Right cardiac atrium (tissue), 5 donors: ENCODE measurements at regions not wholly inside any gene's neighbourhood (a gene's known extent, or its start where the extent isn't known, plus 50 kb on each side); places are given as distances from the start of the nearest gene placed in this dataset.

Source experiments
- ATAC-seq, 2 donors: fragments of 200-7000 bp; cut with Tn5 transposase; one replicate each; pipeline versions ENCODE4 v1.8.0 to v1.9.1; 2020; ENCODE audit warnings: moderate library complexity in 2 of 2, mild to moderate bottlenecking in 1 of 2
- DNase-seq, 3 donors: peaks; one replicate each; pipeline ENCODE4 v3.0.0-alpha.2; 2020
- H3K27ac ChIP-seq: one replicate; pipeline ENCODE4 v1.5.1; 2013; ENCODE audit warnings: mild to moderate bottlenecking, low read length, control low read depth, moderate library complexity
- H3K27me3 ChIP-seq: one replicate; pipeline ENCODE4 v1.6.1; 2013; ENCODE audit not compliant: control insufficient read depth, insufficient read depth
- H3K4me1 ChIP-seq: one replicate; pipeline ENCODE4 v1.6.1; 2013; ENCODE audit warnings: low read length; ENCODE audit not compliant: control insufficient read depth, insufficient read depth
- H3K4me3 ChIP-seq: one replicate; pipeline ENCODE4 v1.5.1; 2013; ENCODE audit warnings: low read length, control low read depth
- H3K9me3 ChIP-seq: one replicate; pipeline ENCODE4 v1.6.1; 2013; ENCODE audit warnings: low read length; ENCODE audit not compliant: control insufficient read depth
- WGBS: extraction: QIAGEN DNeasy Blood & Tissue Kit; methylation state at CpG from one replicate; pipeline ENCODE4 v1.1.7; 2013; 5-methylcytosine and 5-hydroxymethylcytosine counted together
- intact Hi-C, 4 donors: fragments of 100-400 bp; cut with DNase I; formaldehyde crosslinking; loops; one replicate each; pipeline versions ENCODE4 v1.11.0 to v1.14.0; 2022 to 2023
- donor health status: healthy with polysubstance abuse.
- donor health status: DM: no; HTN: yes; CAD: no.
- donor health status: DM: no; HTN: no; CAD: no.
- donor health status: DM: no; HTN: yes; CAD: no; lungs with severe emphysema.
- donor health status: DM: yes; HTN: yes; CAD: no.

DNA sequence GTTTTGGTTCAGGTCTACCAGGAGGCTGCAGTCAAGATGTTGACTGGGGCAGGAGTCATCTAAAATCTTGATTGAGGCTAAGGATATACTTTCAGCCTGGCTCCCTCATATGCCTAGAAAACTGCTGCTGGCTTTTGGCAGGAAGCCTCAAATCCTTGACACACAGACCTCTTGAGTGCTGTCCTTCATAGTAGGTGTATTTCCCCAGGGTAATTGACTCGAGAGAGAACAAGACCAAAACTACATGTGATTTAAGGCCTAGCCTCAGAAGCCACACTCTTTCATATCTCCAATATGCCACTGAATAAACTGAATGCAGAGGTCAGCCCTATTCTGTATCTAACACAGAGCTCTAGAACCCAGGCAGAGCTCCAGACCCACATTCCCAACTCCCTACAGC is 402.3 kb upstream of the ADAMTS16 start:
- H3K27me3 ChIP-seq: no peaks in the 10 kb centered on the region
- no peaks in the 10 kb centered on the region for H3K4me1 ChIP-seq
- no peak overlapping the region for H3K4me3 ChIP-seq
- intact Hi-C loops: no loop called here
- ATAC-seq (no peak), DNase-seq (no peak)
- 41% methylated on average over 1 of the region's 1 CpG for WGBS
- H3K9me3 ChIP-seq: peaks cover 2% of the 10 kb centered on the region
- H3K27ac ChIP-seq: no peak overlapping the region

DNA sequence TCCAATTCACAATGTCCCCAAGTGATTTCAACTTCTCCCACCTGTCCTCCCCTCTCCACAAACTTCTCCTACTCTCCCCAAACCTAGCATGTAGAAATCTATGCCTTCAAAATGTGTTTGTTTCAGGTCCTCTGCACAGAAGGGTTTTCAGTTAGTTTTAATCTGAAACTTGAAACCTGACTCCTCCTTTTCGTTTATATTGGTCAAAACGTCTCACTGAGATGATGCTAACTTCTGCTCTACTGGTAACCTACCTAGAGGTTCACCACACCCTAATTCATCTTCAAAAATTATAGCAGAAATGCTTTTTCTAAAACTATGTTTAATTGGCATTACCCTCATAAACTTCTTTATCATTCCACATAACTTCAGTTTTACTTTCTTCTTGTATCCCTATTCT is 401.8 kb upstream of the ADAMTS16 start:
- intact Hi-C loops: no loop called here
- no peaks in the 10 kb centered on the region for H3K4me1 ChIP-seq
- 44% methylated on average over 2 of the region's 2 CpGs for WGBS
- no peak overlapping the region for H3K27ac ChIP-seq
- no peak overlapping the region for H3K4me3 ChIP-seq
- ATAC-seq (no peak), DNase-seq (no peak)
- no peaks in the 10 kb centered on the region for H3K27me3 ChIP-seq
- H3K9me3 ChIP-seq: peaks cover 2% of the 10 kb centered on the region

GRCh38 chr5:4740156-4740555 is 400.0 kb upstream of the ADAMTS16 start:
- H3K27ac ChIP-seq: no peak overlapping the region
- no peaks in the 10 kb centered on the region for H3K27me3 ChIP-seq
- WGBS: 67% methylated on average over 8 of the region's 8 CpGs
- H3K4me1 ChIP-seq: no peaks in the 10 kb centered on the region
- intact Hi-C loops: no loop called here
- no peak for ATAC-seq
- no peak for DNase-seq
- H3K4me3 ChIP-seq: no peak overlapping the region
- H3K9me3 ChIP-seq: peaks cover 2% of the 10 kb centered on the region

DNA sequence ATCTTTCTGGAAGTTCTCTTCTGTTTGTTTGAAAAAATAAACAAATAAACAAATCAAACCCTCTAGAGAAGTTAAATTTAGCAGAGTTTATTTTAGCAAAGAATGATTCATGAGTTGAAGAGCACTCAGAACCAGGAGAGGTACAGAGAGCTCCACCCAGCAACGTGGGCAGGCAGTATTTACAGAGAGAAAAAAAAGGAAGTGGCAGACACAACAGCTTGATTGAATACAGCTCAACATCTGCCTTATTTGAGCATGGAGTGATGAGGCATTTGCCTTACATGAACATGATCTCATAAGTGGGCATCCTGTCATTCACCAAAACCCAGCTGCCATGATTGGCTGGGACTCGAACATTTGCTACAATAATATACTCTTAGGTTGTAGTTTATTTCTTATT is 381.6 kb upstream of the ADAMTS16 start:
- 53% methylated on average over 2 of the region's 2 CpGs for WGBS
- Histone ChIP-seq H3K4me3 (no peak overlapping the region), H3K27ac (no peak overlapping the region), H3K4me1 (no peaks in the 10 kb centered on the region), H3K27me3 (no peaks in the 10 kb centered on the region), H3K9me3 (peaks cover 2% of the 10 kb centered on the region)
- intact Hi-C loops: no loop called here
- DNase-seq (no peak), ATAC-seq (no peak)

- ATAC-seq (no peak), DNase-seq (no peak)
- Histone ChIP-seq H3K9me3 (peaks cover 2% of the 10 kb centered on the region), H3K4me3 (no peak overlapping the region), H3K4me1 (no peaks in the 10 kb centered on the region), H3K27me3 (no peaks in the 10 kb centered on the region), H3K27ac (no peak overlapping the region)
- intact Hi-C loops: no loop called here
- WGBS: 73% methylated on average over 3 of the region's 3 CpGs
These were observed 381.1 kb upstream of the ADAMTS16 start for GRCh38 chr5:4758996-4759395.

GRCh38 chr5:4762316-4762715 is 377.8 kb upstream of the ADAMTS16 start:
- intact Hi-C loops: no loop called here
- H3K4me3 ChIP-seq: no peak overlapping the region
- DNase-seq (no peak), ATAC-seq (no peak)
- H3K27me3 ChIP-seq: no peaks in the 10 kb centered on the region
- no peak overlapping the region for H3K27ac ChIP-seq
- WGBS: 93% methylated on average over 3 of the region's 3 CpGs
- H3K4me1 ChIP-seq: no peaks in the 10 kb centered on the region
- peaks cover 4% of the 10 kb centered on the region for H3K9me3 ChIP-seq

GRCh38 chr5:4765411-4765810 is 374.7 kb upstream of the ADAMTS16 start:
- Histone ChIP-seq H3K4me1 (no peaks in the 10 kb centered on the region), H3K4me3 (no peak overlapping the region), H3K9me3 (peaks cover 4% of the 10 kb centered on the region), H3K27ac (no peak overlapping the region), H3K27me3 (no peaks in the 10 kb centered on the region)
- ATAC-seq (no peak), DNase-seq (no peak)
- intact Hi-C loops: no loop called here
- 81% methylated on average over 2 of the region's 2 CpGs for WGBS

DNA sequence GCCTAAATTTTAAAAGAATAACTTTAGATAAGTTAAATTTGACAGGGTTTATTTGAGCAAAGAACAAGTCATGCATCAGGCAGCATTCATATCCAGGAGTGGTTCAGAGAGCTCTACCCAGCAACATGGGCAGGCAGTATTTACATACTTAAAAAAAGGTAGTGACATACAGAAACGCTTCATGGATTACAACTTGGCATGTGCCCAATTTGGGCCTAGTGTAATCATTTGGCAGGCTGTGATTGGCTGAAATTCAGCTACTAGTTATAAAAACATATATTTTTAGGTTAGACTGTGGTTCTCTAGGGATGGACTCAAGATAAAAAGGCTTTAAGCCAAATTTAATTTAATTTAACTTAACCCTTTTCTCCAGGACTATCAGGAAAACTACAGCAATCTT is 374.0 kb upstream of the ADAMTS16 start:
- ATAC-seq: no peak
- Histone ChIP-seq H3K27me3 (no peaks in the 10 kb centered on the region), H3K9me3 (peaks cover 4% of the 10 kb centered on the region), H3K4me3 (no peak overlapping the region), H3K27ac (no peak overlapping the region), H3K4me1 (no peaks in the 10 kb centered on the region)
- intact Hi-C loops: no loop called here
- 40% methylated on average over 1 of the region's 1 CpG for WGBS
- no peak for DNase-seq

GRCh38 chr5:4772591-4772990 is 367.5 kb upstream of the ADAMTS16 start:
- Histone ChIP-seq H3K4me3 (no peak overlapping the region), H3K4me1 (no peaks in the 10 kb centered on the region), H3K27me3 (no peaks in the 10 kb centered on the region), H3K9me3 (peaks cover 2% of the 10 kb centered on the region), H3K27ac (no peak overlapping the region)
- intact Hi-C loops: no loop called here
- 68% methylated on average over 1 of the region's 1 CpG for WGBS
- ATAC-seq: no peak
- DNase-seq: no peak

GRCh38 chr5:4773827-4774317 is 366.3 kb upstream of the ADAMTS16 start:
- Histone ChIP-seq H3K27me3 (no peaks in the 10 kb centered on the region), H3K9me3 (no peaks in the 10 kb centered on the region), H3K4me3 (no peak overlapping the region), H3K27ac (no peak overlapping the region), H3K4me1 (no peaks in the 10 kb centered on the region)
- 65% methylated on average over 1 of the region's 1 CpG for WGBS
- intact Hi-C loops: no loop called here
- ATAC-seq: no peak
- DNase-seq: no peak

DNA sequence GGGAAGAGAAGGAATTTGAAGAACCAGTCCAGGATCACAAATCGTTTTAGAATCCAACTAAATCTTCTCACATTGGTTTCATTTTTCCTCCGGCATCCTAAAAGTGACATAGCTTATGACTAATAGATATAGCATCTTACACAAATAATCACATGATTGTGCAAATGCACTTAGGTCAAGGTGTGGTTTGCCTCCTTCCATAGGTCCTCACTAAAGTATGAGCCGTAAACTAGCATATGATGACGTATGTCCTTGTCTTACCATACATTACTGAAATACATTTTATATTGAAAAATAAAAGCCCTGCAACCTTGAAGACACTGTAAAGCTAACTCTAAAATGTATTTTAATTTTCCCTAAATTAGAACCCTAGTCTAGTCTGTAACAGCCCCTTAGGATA is 362.7 kb upstream of the ADAMTS16 start:
- no peak for DNase-seq
- no peaks in the 10 kb centered on the region for H3K27me3 ChIP-seq
- H3K4me1 ChIP-seq: no peaks in the 10 kb centered on the region
- intact Hi-C loops: no loop called here
- no peak overlapping the region for H3K27ac ChIP-seq
- WGBS: 80% methylated on average over 4 of the region's 4 CpGs
- ATAC-seq: no peak
- no peak overlapping the region for H3K4me3 ChIP-seq
- H3K9me3 ChIP-seq: no peaks in the 10 kb centered on the region

- H3K4me3 ChIP-seq: no peak overlapping the region
- peaks cover 5% of the 10 kb centered on the region for H3K9me3 ChIP-seq
- DNase-seq: no peak
- H3K27ac ChIP-seq: no peak overlapping the region
- WGBS: 31% methylated on average over 4 of the region's 4 CpGs
- ATAC-seq: no peak
- intact Hi-C loops: no loop called here
- H3K27me3 ChIP-seq: no peaks in the 10 kb centered on the region
- H3K4me1 ChIP-seq: no peaks in the 10 kb centered on the region
These were observed 359.5 kb upstream of the ADAMTS16 start for GRCh38 chr5:4780633-4781032.
